PC-3 (cell line): ENCODE measurements at regions not wholly inside any gene's neighbourhood (a gene's known extent, or its start where the extent isn't known, plus 50 kb on each side); places are given as distances from the start of the nearest gene placed in this dataset.
A peak's percentile ranks its signal among the peaks of the same experiment; 100 is the strongest.

Source experiments
- ATAC-seq: fragments of 200-7000 bp; cut with Tn5 transposase; 2 replicates; pipeline ENCODE4 v1.9.1; 2020; ENCODE audit warnings: mild to moderate bottlenecking, moderate library complexity
- BruUV-seq: library from RNA; stranded (reverse); fragments of 400-500 nt; replicated peaks from 2 replicates; lab custom pipeline; 2021; lab: Mats Ljungman, UMichigan
- CTCF ChIA-PET: fragments of 300-600 bp; sonication (Branson Sonifier 250); formaldehyde crosslinking; loops from one replicate; lab custom pipeline; 2022; ENCODE audit warnings: antibody characterized with exemption; lab: Charles Lee
- POLR2A ChIA-PET: fragments of 300-600 bp; sonication (Branson Sonifier 250); formaldehyde crosslinking; loops from one replicate; lab custom pipeline; 2022; ENCODE audit warnings: antibody characterized with exemption; ENCODE audit not compliant: unreplicated experiment; lab: Charles Lee
- DNase-seq: peaks from one replicate; pipeline ENCODE4 v3.0.0-alpha.2; 2015
- H2AFZ ChIP-seq: fragments of 300-600 bp; sonication (generic); 2 replicates; pipeline ENCODE4 v1.6.0; 2016; ENCODE audit warnings: antibody characterized with exemption, low read length
- H3F3A ChIP-seq: fragments of 300-600 bp; sonication (generic); one replicate; pipeline ENCODE4 v1.6.0; 2017; ENCODE audit warnings: antibody characterized with exemption, low read length, control low read depth, mild to moderate bottlenecking; ENCODE audit not compliant: unreplicated experiment
- H3K27ac ChIP-seq: fragments of 300-600 bp; sonication (generic); 2 replicates; pipeline ENCODE4 v1.5.1; 2016; ENCODE audit warnings: mild to moderate bottlenecking, low read length
- H3K27me3 ChIP-seq: fragments of 300-600 bp; sonication (generic); 2 replicates; pipeline ENCODE4 v1.6.1; 2016; ENCODE audit warnings: low read length, mixed read lengths
- H3K36me3 ChIP-seq: fragments of 300-600 bp; sonication (generic); 2 replicates; pipeline ENCODE4 v1.6.1; 2016; ENCODE audit warnings: low read depth, mixed run types, low read length, mixed read lengths
- H3K4me1 ChIP-seq: fragments of 300-600 bp; sonication (generic); 2 replicates; pipeline ENCODE4 v1.5.1; 2016; ENCODE audit warnings: low read length; ENCODE audit not compliant: insufficient read depth
- H3K4me2 ChIP-seq: fragments of 300-600 bp; sonication (generic); 2 replicates; pipeline ENCODE4 v1.6.0; 2016; ENCODE audit warnings: low read length
- H3K4me3 ChIP-seq: fragments of 300-600 bp; sonication (generic); 2 replicates; pipeline ENCODE4 v1.5.1; 2016; ENCODE audit warnings: mild to moderate bottlenecking, low read length, mixed read lengths
- H3K79me2 ChIP-seq: fragments of 300-600 bp; sonication (generic); 2 replicates; pipeline ENCODE4 v1.6.1; 2017; ENCODE audit warnings: low read length, mixed read lengths
- H3K9ac ChIP-seq: fragments of 300-600 bp; sonication (generic); 2 replicates; pipeline ENCODE4 v1.6.0; 2016; ENCODE audit warnings: mild to moderate bottlenecking, low read length
- H3K9me2 ChIP-seq: fragments of 300-600 bp; sonication (generic); replicated peaks from 2 replicates; pipeline ENCODE4 v1.6.1; 2016; ENCODE audit warnings: mixed run types, low read length, mixed read lengths
- H3K9me3 ChIP-seq: fragments of 300-600 bp; sonication (generic); 2 replicates; pipeline ENCODE4 v1.6.1; 2016; ENCODE audit warnings: low read length, mixed read lengths
- H4K20me1 ChIP-seq: fragments of 300-600 bp; sonication (generic); 2 replicates; pipeline ENCODE4 v1.6.1; 2016; ENCODE audit warnings: low read length, mixed read lengths
- EZH2 ChIP-seq: fragments of 300-600 bp; sonication (generic); IDR thresholded peaks from one replicate; pipeline ENCODE4 v1.6.1; 2017; ENCODE audit warnings: antibody characterized with exemption, mild to moderate bottlenecking, low read length; ENCODE audit not compliant: unreplicated experiment
- EZH2phosphoT487 ChIP-seq: fragments of 300-600 bp; sonication (generic); IDR thresholded peaks from 2 replicates; pipeline ENCODE4 v1.6.1; 2018; ENCODE audit warnings: mild to moderate bottlenecking, antibody characterized with exemption, low read length, borderline replicate concordance
- intact Hi-C: fragments of 100-400 bp; cut with micrococcal nuclease; formaldehyde crosslinking; loops from 2 replicates; pipeline ENCODE4 v1.9.0; 2023
- TF ChIP-seq, protein P1 (sequence below): fragments of 300-600 bp; sonication (generic); conservative IDR thresholded peaks from 2 replicates; pipeline ENCODE4 v1.5.1; 2017; ENCODE audit warnings: antibody characterized with exemption, low read depth, mild to moderate bottlenecking, low read length

DNA sequence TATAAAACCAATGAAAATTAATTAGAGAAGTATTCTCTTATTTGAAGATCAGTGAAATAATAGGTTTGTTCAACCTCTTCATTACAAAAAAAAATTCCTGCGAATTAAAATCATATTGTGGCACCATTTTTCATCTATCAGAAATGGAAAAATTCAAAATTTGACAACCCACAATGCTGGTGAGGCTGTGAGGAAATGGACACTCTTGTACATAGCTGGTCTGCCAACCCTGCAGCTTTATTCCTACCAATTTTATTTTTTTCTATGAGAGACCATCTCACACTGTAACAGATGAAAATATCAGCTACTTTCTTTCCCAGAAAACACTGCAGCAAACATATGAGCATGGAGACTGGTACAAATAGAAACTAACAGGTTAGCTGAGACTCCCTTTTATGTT, 208.8 kb upstream of the SEMA3E start:
- H3K9me2 ChIP-seq, result no peaks in the 10 kb centered on the region
- no peaks in the 10 kb centered on the region for H3K36me3 ChIP-seq
- H4K20me1 ChIP-seq, result no peaks in the 10 kb centered on the region
- BruUV-seq, result no TSS peak
- no peak overlapping the region for H2AFZ ChIP-seq
- intact Hi-C loops, result no loop called here
- no peaks in the 10 kb centered on the region for H3K9me3 ChIP-seq
- H3F3A ChIP-seq, result no peaks in the 10 kb centered on the region
- no peak overlapping the region for H3K4me3 ChIP-seq
- no peaks in the 10 kb centered on the region for H3K79me2 ChIP-seq
- CTCF ChIA-PET, result no interaction called here
- no peaks in the 10 kb centered on the region for H3K27me3 ChIP-seq
- no peak for DNase-seq
- no peak overlapping the region for H3K27ac ChIP-seq
- POLR2A ChIA-PET, result no interaction called here
- H3K4me1 ChIP-seq, result no peaks in the 10 kb centered on the region
- no peak overlapping the region for H3K4me2 ChIP-seq
- no peak overlapping the region for H3K9ac ChIP-seq
- TF ChIP-seq, protein P1, sequence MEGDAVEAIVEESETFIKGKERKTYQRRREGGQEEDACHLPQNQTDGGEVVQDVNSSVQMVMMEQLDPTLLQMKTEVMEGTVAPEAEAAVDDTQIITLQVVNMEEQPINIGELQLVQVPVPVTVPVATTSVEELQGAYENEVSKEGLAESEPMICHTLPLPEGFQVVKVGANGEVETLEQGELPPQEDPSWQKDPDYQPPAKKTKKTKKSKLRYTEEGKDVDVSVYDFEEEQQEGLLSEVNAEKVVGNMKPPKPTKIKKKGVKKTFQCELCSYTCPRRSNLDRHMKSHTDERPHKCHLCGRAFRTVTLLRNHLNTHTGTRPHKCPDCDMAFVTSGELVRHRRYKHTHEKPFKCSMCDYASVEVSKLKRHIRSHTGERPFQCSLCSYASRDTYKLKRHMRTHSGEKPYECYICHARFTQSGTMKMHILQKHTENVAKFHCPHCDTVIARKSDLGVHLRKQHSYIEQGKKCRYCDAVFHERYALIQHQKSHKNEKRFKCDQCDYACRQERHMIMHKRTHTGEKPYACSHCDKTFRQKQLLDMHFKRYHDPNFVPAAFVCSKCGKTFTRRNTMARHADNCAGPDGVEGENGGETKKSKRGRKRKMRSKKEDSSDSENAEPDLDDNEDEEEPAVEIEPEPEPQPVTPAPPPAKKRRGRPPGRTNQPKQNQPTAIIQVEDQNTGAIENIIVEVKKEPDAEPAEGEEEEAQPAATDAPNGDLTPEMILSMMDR, result no peak
- no peak for TF ChIP-seq EZH2
- TF ChIP-seq EZH2phosphoT487, result no peak
- no peak for ATAC-seq

DNA sequence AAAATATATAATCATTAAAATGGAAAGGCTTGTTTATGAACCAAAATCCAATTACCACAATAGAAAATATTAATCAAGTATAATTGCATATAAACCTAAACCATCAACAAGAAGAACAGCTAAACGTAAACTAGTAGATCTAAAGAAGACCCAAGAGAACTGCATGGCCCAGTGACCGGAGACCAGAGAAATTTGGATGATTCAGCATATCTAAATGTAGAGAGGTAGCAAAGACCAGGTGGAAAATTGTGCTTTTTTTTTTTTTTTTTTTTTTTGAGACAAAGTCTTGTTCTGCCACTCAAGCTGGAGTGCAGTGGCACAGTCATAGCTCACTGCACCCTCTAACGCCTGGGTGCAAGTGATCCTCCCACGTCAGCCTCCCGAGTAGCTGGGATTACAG, 207.2 kb upstream of the SEMA3E start:
- POLR2A ChIA-PET, result no interaction called here
- DNase-seq (no peak), ATAC-seq (no peak)
- Histone ChIP-seq H2AFZ (no peak overlapping the region), H3K79me2 (no peaks in the 10 kb centered on the region), H3K9me2 (no peaks in the 10 kb centered on the region), H3K27ac (no peak overlapping the region), H3K9ac (no peak overlapping the region), H3K4me1 (no peaks in the 10 kb centered on the region), H3K36me3 (no peaks in the 10 kb centered on the region), H3K27me3 (no peaks in the 10 kb centered on the region), H3K9me3 (no peaks in the 10 kb centered on the region), H3K4me3 (no peak overlapping the region), H3K4me2 (no peak overlapping the region), H3F3A (no peaks in the 10 kb centered on the region), H4K20me1 (no peaks in the 10 kb centered on the region)
- TF ChIP-seq EZH2phosphoT487, result no peak
- no peak for TF ChIP-seq EZH2
- TF ChIP-seq, protein P1, result no peak
- CTCF ChIA-PET, result no interaction called here
- BruUV-seq, result no TSS peak
- intact Hi-C loops, result no loop called here

DNA sequence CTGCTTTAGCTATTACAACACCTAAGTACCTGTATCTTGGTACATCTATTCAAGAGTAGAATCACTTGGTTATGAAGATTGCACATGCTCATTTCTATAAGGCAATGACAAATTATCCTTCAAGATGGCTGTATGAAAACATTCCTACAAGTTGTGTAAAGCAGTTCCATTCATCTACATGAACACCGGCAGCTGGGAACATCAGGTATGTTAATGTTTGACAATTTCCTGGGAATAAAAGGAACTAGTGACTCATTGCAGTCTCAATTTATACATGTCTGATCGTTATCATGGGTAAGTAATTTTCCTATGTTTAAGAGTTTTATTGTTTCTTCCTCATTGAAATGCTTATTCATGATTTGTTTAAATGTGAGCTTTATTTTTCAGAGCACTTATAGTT, 203.2 kb upstream of the SEMA3E start:
- Histone ChIP-seq H3K27ac (no peak overlapping the region), H2AFZ (no peak overlapping the region), H3K9ac (no peak overlapping the region), H4K20me1 (no peaks in the 10 kb centered on the region), H3K36me3 (no peaks in the 10 kb centered on the region), H3K79me2 (no peaks in the 10 kb centered on the region), H3F3A (no peaks in the 10 kb centered on the region), H3K4me1 (no peaks in the 10 kb centered on the region), H3K9me2 (no peaks in the 10 kb centered on the region), H3K27me3 (no peaks in the 10 kb centered on the region), H3K4me3 (no peak overlapping the region), H3K4me2 (no peak overlapping the region), H3K9me3 (no peaks in the 10 kb centered on the region)
- BruUV-seq, result no TSS peak
- ATAC-seq (peak; percentile 54; the same call in 1 of the 2 replicates), DNase-seq (peak; percentile 53)
- no peak for TF ChIP-seq EZH2phosphoT487
- TF ChIP-seq, protein P1, result no peak
- TF ChIP-seq EZH2, result no peak
- CTCF ChIA-PET, result no interaction called here
- POLR2A ChIA-PET, result interaction anchor here (0.5 kb wide), 1 partner anchor 456 kb away, joined by 3 read pairs; no protein-coding TSS in a partner anchor
- intact Hi-C loops, result no loop called here
